OCI-LY1 (cell line): ENCODE measurements at regions not wholly inside any gene's neighbourhood (a gene's known extent, or its start where the extent isn't known, plus 50 kb on each side); places are given as distances from the start of the nearest gene placed in this dataset.

Source experiments
- H2AFZ ChIP-seq: fragments of 200-600 bp; sonication (generic), shearing (Covaris generic); 2 replicates; pipeline ENCODE4 v1.6.0; 2014; ENCODE audit warnings: antibody characterized with exemption, mild to moderate bottlenecking, low read length
- H3F3A ChIP-seq: fragments of 200-600 bp; sonication (generic), shearing (Covaris generic); 2 replicates; pipeline ENCODE4 v1.6.0; 2014; ENCODE audit warnings: mild to moderate bottlenecking, antibody characterized with exemption, low read length, moderate library complexity; ENCODE audit not compliant: insufficient read depth
- H3K27ac ChIP-seq: fragments of 200-600 bp; sonication (generic); 2 replicates; pipeline ENCODE4 v1.5.1; 2014; ENCODE audit warnings: low read length, mixed run types, mild to moderate bottlenecking, low read depth; ENCODE audit not compliant: poor library complexity, severe bottlenecking
- H3K27me3 ChIP-seq: fragments of 200-600 bp; sonication (generic); 2 replicates; pipeline ENCODE4 v1.6.0; 2014; ENCODE audit warnings: antibody characterized with exemption, mild to moderate bottlenecking, low read length, moderate library complexity; ENCODE audit not compliant: insufficient read depth
- H3K36me3 ChIP-seq: fragments of 200-600 bp; sonication (generic); 2 replicates; pipeline ENCODE4 v1.6.1; 2014; ENCODE audit warnings: mild to moderate bottlenecking, antibody characterized with exemption, low read length, moderate library complexity, mixed read lengths; ENCODE audit not compliant: insufficient read depth
- H3K4me1 ChIP-seq: fragments of 200-600 bp; sonication (generic); 2 replicates; pipeline ENCODE4 v1.5.1; 2014; ENCODE audit warnings: mild to moderate bottlenecking, low read length, moderate library complexity; ENCODE audit not compliant: insufficient read depth, severe bottlenecking
- H3K4me2 ChIP-seq: fragments of 200-600 bp; sonication (generic), shearing (Covaris generic); 2 replicates; pipeline ENCODE4 v1.6.1; 2014; ENCODE audit warnings: low read length
- H3K4me3 ChIP-seq: fragments of 200-600 bp; sonication (generic); 2 replicates; pipeline ENCODE4 v1.5.1; 2014; ENCODE audit warnings: low read length, low read depth, mild to moderate bottlenecking, mixed read lengths; ENCODE audit not compliant: poor library complexity, severe bottlenecking
- H3K79me2 ChIP-seq: fragments of 200-600 bp; shearing (Covaris generic); 2 replicates; pipeline ENCODE4 v1.6.1; 2016; ENCODE audit warnings: mixed run types, low read length, mixed read lengths; ENCODE audit not compliant: insufficient read depth
- H3K9ac ChIP-seq: fragments of 200-600 bp; sonication (generic), shearing (Covaris generic); 2 replicates; pipeline ENCODE4 v1.6.1; 2014; ENCODE audit warnings: mild to moderate bottlenecking, low read length, mixed read lengths
- H3K9me2 ChIP-seq: fragments of 200-600 bp; sonication (generic), shearing (Covaris generic); 2 replicates; pipeline ENCODE4 v1.6.1; 2014; ENCODE audit warnings: low read depth, mild to moderate bottlenecking, low read length, mixed read lengths
- H3K9me3 ChIP-seq: fragments of 200-600 bp; shearing (Covaris generic); 2 replicates; pipeline ENCODE4 v1.6.1; 2014; ENCODE audit warnings: low read length, mixed read lengths
- H4K20me1 ChIP-seq: fragments of 200-600 bp; sonication (generic), shearing (Covaris generic); 2 replicates; pipeline ENCODE4 v1.6.0; 2016; ENCODE audit warnings: mild to moderate bottlenecking, low read length; ENCODE audit not compliant: insufficient read depth
- CTCF ChIP-seq: fragments of 200-600 bp; sonication (generic), shearing (Covaris generic); IDR thresholded peaks from 2 replicates; pipeline ENCODE4 v1.5.1; 2017; ENCODE audit warnings: mild to moderate bottlenecking, antibody characterized with exemption, low read length, moderate library complexity, mixed read lengths
- EZH2 ChIP-seq: fragments of 200-600 bp; sonication (generic), shearing (Covaris generic); IDR thresholded peaks from 2 replicates; pipeline ENCODE4 v1.8.0; 2017; ENCODE audit warnings: borderline replicate concordance, mixed run types, mild to moderate bottlenecking, antibody characterized with exemption, low read length, moderate library complexity, mixed read lengths

GRCh38 chr9:3049636-3050035, 205.7 kb upstream of the PUM3 start:
- Histone ChIP-seq H3K9ac (no peak overlapping the region), H3K79me2 (no peaks in the 10 kb centered on the region), H3K4me2 (no peak overlapping the region), H3K9me2 (no peaks in the 10 kb centered on the region), H3K36me3 (no peaks in the 10 kb centered on the region), H3F3A (no peaks in the 10 kb centered on the region), H3K4me1 (no peaks in the 10 kb centered on the region), H2AFZ (no peak overlapping the region), H4K20me1 (no peaks in the 10 kb centered on the region), H3K4me3 (no peak overlapping the region), H3K27me3 (no peaks in the 10 kb centered on the region), H3K27ac (no peak overlapping the region), H3K9me3 (no peaks in the 10 kb centered on the region)
- TF ChIP-seq CTCF (no peak), EZH2 (no peak)

- H3K79me2 ChIP-seq: no peaks in the 10 kb centered on the region
These were observed 204.0 kb upstream of the PUM3 start for GRCh38 chr9:3047912-3048311.

GRCh38 chr9:3045153-3045552, 201.3 kb upstream of the PUM3 start:
- H3F3A ChIP-seq: no peaks in the 10 kb centered on the region
- H3K9me3 ChIP-seq: no peaks in the 10 kb centered on the region
- H3K36me3 ChIP-seq: no peaks in the 10 kb centered on the region
- no peaks in the 10 kb centered on the region for H3K4me1 ChIP-seq
- H3K4me3 ChIP-seq: no peak overlapping the region
- no peak overlapping the region for H3K27ac ChIP-seq
- no peaks in the 10 kb centered on the region for H4K20me1 ChIP-seq
- no peaks in the 10 kb centered on the region for H3K9me2 ChIP-seq
- no peak overlapping the region for H3K4me2 ChIP-seq
- H3K79me2 ChIP-seq: no peaks in the 10 kb centered on the region
- no peak overlapping the region for H2AFZ ChIP-seq
- no peaks in the 10 kb centered on the region for H3K27me3 ChIP-seq
- H3K9ac ChIP-seq: no peak overlapping the region
- no peak for TF ChIP-seq EZH2
- no peak for TF ChIP-seq CTCF

More at GRCh38 chr9:3047912-3048311, 204.0 kb upstream of the PUM3 start:
- H3K9me2 ChIP-seq: no peaks in the 10 kb centered on the region
- no peak overlapping the region for H2AFZ ChIP-seq
- H3F3A ChIP-seq: no peaks in the 10 kb centered on the region
- TF ChIP-seq EZH2 (no peak), CTCF (no peak)
- H4K20me1 ChIP-seq: no peaks in the 10 kb centered on the region
- no peaks in the 10 kb centered on the region for H3K4me1 ChIP-seq
- no peaks in the 10 kb centered on the region for H3K27me3 ChIP-seq
- H3K9me3 ChIP-seq: no peaks in the 10 kb centered on the region
- H3K9ac ChIP-seq: no peak overlapping the region
- no peak overlapping the region for H3K4me3 ChIP-seq
- H3K4me2 ChIP-seq: no peak overlapping the region
- no peaks in the 10 kb centered on the region for H3K36me3 ChIP-seq
- no peak overlapping the region for H3K27ac ChIP-seq
